Esophagus squamous epithelium (tissue), 5 donors: ENCODE measurements at regions not wholly inside any gene's neighbourhood (a gene's known extent, or its start where the extent isn't known, plus 50 kb on each side); places are given as distances from the start of the nearest gene placed in this dataset.
"Not testable (repeated sequence)": the region's sequence is repeated elsewhere in the genome, so short reads cannot be mapped to it uniquely, and the experiment has no call there.

ENCODE experiments used
- DNase-seq: peaks from one replicate; lab custom pipeline; 2025; lab: John Stamatoyannopoulos, UW
- H3K27ac ChIP-seq, 4 donors: fragments of 200-600 bp; sonication (generic); one replicate each; pipeline ENCODE4 v1.5.1; 2016 to 2019; ENCODE audit warnings: mild to moderate bottlenecking in 1 of 4
- H3K27me3 ChIP-seq, 4 donors: fragments of 200-600 bp; sonication (generic); 1 replicate in 3 of 4; 2 replicates in 1 of 4; pipeline versions ENCODE4 v1.5.1 to v1.6.0; 2017 to 2021; ENCODE audit warnings: antibody characterized with exemption in 1 of 4
- H3K36me3 ChIP-seq, 3 donors: fragments of 200-600 bp; sonication (generic); one replicate each; pipeline ENCODE4 v1.5.1; 2016 to 2019
- H3K4me1 ChIP-seq, 3 donors: fragments of 200-600 bp; sonication (generic); one replicate each; pipeline ENCODE4 v1.5.1; 2017 to 2019
- H3K4me3 ChIP-seq, 4 donors: fragments of 200-600 bp; sonication (generic); 1 replicate in 3 of 4; 2 replicates in 1 of 4; pipeline ENCODE4 v1.5.1; 2016 to 2019; ENCODE audit warnings: mild to moderate bottlenecking in 2 of 4, moderate library complexity in 1 of 4
- H3K9me3 ChIP-seq, 3 donors: fragments of 200-600 bp; sonication (generic); one replicate each; pipeline ENCODE4 v1.5.1; 2016 to 2019
- CTCF ChIP-seq, 6 experiments: fragments of 450-650 bp in 4 of 6; fragments of 200-600 bp in 2 of 6; sonication (generic) in 2 of 6; IDR thresholded peaks; one replicate each; pipeline ENCODE4 v1.5.1; 2016 to 2019; ENCODE audit warnings: antibody characterized with exemption in 6 of 6, mild to moderate bottlenecking in 4 of 6, moderate library complexity in 4 of 6
- POLR2A ChIP-seq, 4 donors: fragments of 450-650 bp; IDR thresholded peaks; one replicate each; pipeline ENCODE4 v1.6.1; 2017; ENCODE audit warnings: antibody characterized with exemption in 4 of 4, mild to moderate bottlenecking in 4 of 4, moderate library complexity in 3 of 4
- WGBS, 2 donors: methylation state at CpG; one replicate each; pipeline ENCODE4 v1.1.5; 2018; 5-methylcytosine and 5-hydroxymethylcytosine counted together
- intact Hi-C: fragments of 100-400 bp; cut with DNase I; formaldehyde crosslinking; loops from one replicate; pipeline ENCODE4 v1.15.0; 2022
- donor health status: DM: yes; HTN: yes; CAD: no.

- H3K9me3 ChIP-seq: peaks cover 0 to 3% (median 0%) of the 10 kb centered on the region in 3 donors
- no peaks in the 10 kb centered on the region for H3K36me3 ChIP-seq
- TF ChIP-seq POLR2A (IDR thresholded peaks at IDR 0.05): no peak
- no peak for TF ChIP-seq CTCF (IDR thresholded peaks at IDR 0.05)
- intact Hi-C loops: no loop called here
- H3K4me1 ChIP-seq: no peaks in the 10 kb centered on the region
- WGBS, 2 donors: 89 to 90% methylated on average over 2 of the region's 2 CpGs
- H3K27me3 ChIP-seq: no peaks in the 10 kb centered on the region
- no peak for DNase-seq
- no peak overlapping the region for H3K27ac ChIP-seq
- H3K4me3 ChIP-seq: no peak overlapping the region
These were observed 626.3 kb downstream of the TENT5A start for GRCh38 chr6:81126150-81126549.

GRCh38 chr6:81120280-81120679, 632.2 kb downstream of the TENT5A start:
- intact Hi-C loops: no loop called here
- Histone ChIP-seq H3K9me3 (peaks cover 0 to 9% (median 5%) of the 10 kb centered on the region in 3 donors), H3K27ac (no peak overlapping the region), H3K36me3 (no peaks in the 10 kb centered on the region), H3K27me3 (no peaks in the 10 kb centered on the region), H3K4me3 (no peak overlapping the region), H3K4me1 (no peaks in the 10 kb centered on the region)
- no peak for TF ChIP-seq POLR2A (IDR thresholded peaks at IDR 0.05)
- no peak for TF ChIP-seq CTCF (IDR thresholded peaks at IDR 0.05)
- 75 to 100% methylated on average over 2 of the region's 3 CpGs for WGBS, 2 donors
- DNase-seq: no peak

GRCh38 chr6:81105998-81106397, 646.5 kb downstream of the TENT5A start:
- H3K36me3 ChIP-seq: no peaks in the 10 kb centered on the region
- no peak for DNase-seq
- intact Hi-C loops: no loop called here
- no peaks in the 10 kb centered on the region for H3K27me3 ChIP-seq
- H3K4me3 ChIP-seq: no peak overlapping the region
- no peaks in the 10 kb centered on the region for H3K4me1 ChIP-seq
- TF ChIP-seq POLR2A (IDR thresholded peaks at IDR 0.05): no peak
- no peak for TF ChIP-seq CTCF (IDR thresholded peaks at IDR 0.05)
- H3K9me3 ChIP-seq: no peaks in the 10 kb centered on the region
- H3K27ac ChIP-seq: no peak overlapping the region
- 56 to 76% methylated on average over 1 of the region's 1 CpG for WGBS, 2 donors

GRCh38 chr6:81098109-81098814, 654.2 kb downstream of the TENT5A start:
- Histone ChIP-seq H3K27me3 (no peaks in the 10 kb centered on the region), H3K4me3 (no peak overlapping the region), H3K4me1 (no peaks in the 10 kb centered on the region), H3K36me3 (no peaks in the 10 kb centered on the region), H3K27ac (no peak overlapping the region), H3K9me3 (no peaks in the 10 kb centered on the region)
- WGBS, 2 donors: 85 to 90% methylated on average over 16 to 18 of the region's 20 CpGs
- no peak for TF ChIP-seq CTCF (IDR thresholded peaks at IDR 0.05)
- TF ChIP-seq POLR2A (IDR thresholded peaks at IDR 0.05): no peak
- intact Hi-C loops: no loop called here
- no peak for DNase-seq

GRCh38 chr6:81096464-81096863, 656.0 kb downstream of the TENT5A start:
- H3K27ac ChIP-seq, H3K27me3 ChIP-seq, H3K4me3 ChIP-seq, intact Hi-C loops, DNase-seq, H3K36me3 ChIP-seq, H3K4me1 ChIP-seq, H3K9me3 ChIP-seq: not testable (repeated sequence)
- WGBS, 2 donors: 67 to 69% methylated on average over 6 of the region's 6 CpGs
